A549 (cell line): ENCODE measurements at regions not wholly inside any gene's neighbourhood (a gene's known extent, or its start where the extent isn't known, plus 50 kb on each side); places are given as distances from the start of the nearest gene placed in this dataset.

Experiments used
- CEBPB ChIP-seq, 2 experiments: fragments of >200 bp in 1 of 2; sonication (Bioruptor Twin) in 1 of 2; formaldehyde crosslinking in 1 of 2; IDR thresholded peaks; 2 replicates each; pipeline ENCODE4 v1.6.1; 2012 to 2016
- CHD2 ChIP-seq: fragments of 150-350 bp; IDR thresholded peaks from 2 replicates; pipeline ENCODE4 v1.6.1; 2014; ENCODE audit warnings: low read length; ENCODE audit not compliant: partially characterized antibody
- EHMT2 ChIP-seq: fragments of 200-600 bp; sonication (generic); IDR thresholded peaks from 2 replicates; pipeline ENCODE4 v1.6.1; 2016; ENCODE audit warnings: antibody characterized with exemption, low read depth, mild to moderate bottlenecking, moderate library complexity
- JUNB ChIP-seq: fragments of >200 bp; sonication (Bioruptor Twin); formaldehyde crosslinking; IDR thresholded peaks from 2 replicates; pipeline ENCODE4 v1.6.1; 2016
- POLR2A ChIP-seq: IDR thresholded peaks from 2 replicates; pipeline ENCODE4 v1.6.1; 2012; ENCODE audit warnings: mild to moderate bottlenecking, low read length
- RFX5 ChIP-seq: fragments of 450-650 bp; IDR thresholded peaks from 2 replicates; pipeline ENCODE4 v1.7.1; 2014; ENCODE audit warnings: antibody characterized with exemption, mild to moderate bottlenecking, moderate library complexity
- TF ChIP-seq, protein P1 (sequence below): fragments of >200 bp; sonication (Bioruptor Twin); formaldehyde crosslinking; IDR thresholded peaks from 3 replicates; pipeline ENCODE4 v1.5.1; 2016
- TF ChIP-seq, protein P2 (sequence below): fragments of >200 bp; sonication (Bioruptor Twin); formaldehyde crosslinking; IDR thresholded peaks from 3 replicates; pipeline ENCODE4 v1.6.1; 2016
- TF ChIP-seq, protein P3 (sequence below): fragments of 200-600 bp; sonication (generic); IDR thresholded peaks from 2 replicates; pipeline ENCODE4 v1.6.1; 2016; ENCODE audit warnings: antibody characterized with exemption, mild to moderate bottlenecking, moderate library complexity

DNA sequence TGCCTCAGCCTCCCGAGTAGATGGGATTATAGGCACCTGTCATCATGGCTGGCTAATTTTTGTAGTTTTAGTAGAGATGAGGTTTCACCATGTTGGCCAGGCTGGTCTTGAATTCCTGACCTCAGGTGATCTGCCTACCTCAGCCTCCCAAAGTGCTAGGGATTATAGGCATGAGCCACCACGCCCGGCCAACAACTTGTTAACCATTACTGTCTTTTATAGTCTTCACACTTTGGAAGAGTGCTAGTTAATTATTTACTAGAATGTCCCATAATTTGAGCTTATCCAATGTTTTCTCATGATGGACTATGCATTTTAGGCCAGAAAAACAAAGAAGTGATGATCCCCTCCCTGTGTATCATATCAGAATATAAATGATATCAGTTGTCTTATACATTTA lies 288.6 kb upstream of the CBLB start:
- no peak for TF ChIP-seq POLR2A
- TF ChIP-seq, protein P1, sequence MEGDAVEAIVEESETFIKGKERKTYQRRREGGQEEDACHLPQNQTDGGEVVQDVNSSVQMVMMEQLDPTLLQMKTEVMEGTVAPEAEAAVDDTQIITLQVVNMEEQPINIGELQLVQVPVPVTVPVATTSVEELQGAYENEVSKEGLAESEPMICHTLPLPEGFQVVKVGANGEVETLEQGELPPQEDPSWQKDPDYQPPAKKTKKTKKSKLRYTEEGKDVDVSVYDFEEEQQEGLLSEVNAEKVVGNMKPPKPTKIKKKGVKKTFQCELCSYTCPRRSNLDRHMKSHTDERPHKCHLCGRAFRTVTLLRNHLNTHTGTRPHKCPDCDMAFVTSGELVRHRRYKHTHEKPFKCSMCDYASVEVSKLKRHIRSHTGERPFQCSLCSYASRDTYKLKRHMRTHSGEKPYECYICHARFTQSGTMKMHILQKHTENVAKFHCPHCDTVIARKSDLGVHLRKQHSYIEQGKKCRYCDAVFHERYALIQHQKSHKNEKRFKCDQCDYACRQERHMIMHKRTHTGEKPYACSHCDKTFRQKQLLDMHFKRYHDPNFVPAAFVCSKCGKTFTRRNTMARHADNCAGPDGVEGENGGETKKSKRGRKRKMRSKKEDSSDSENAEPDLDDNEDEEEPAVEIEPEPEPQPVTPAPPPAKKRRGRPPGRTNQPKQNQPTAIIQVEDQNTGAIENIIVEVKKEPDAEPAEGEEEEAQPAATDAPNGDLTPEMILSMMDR = no peak
- TF ChIP-seq, protein P2, sequence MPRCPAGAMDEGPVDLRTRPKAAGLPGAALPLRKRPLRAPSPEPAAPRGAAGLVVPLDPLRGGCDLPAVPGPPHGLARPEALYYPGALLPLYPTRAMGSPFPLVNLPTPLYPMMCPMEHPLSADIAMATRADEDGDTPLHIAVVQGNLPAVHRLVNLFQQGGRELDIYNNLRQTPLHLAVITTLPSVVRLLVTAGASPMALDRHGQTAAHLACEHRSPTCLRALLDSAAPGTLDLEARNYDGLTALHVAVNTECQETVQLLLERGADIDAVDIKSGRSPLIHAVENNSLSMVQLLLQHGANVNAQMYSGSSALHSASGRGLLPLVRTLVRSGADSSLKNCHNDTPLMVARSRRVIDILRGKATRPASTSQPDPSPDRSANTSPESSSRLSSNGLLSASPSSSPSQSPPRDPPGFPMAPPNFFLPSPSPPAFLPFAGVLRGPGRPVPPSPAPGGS = no peak
- no peak for TF ChIP-seq CEBPB (IDR thresholded peaks at IDR 0.05)
- TF ChIP-seq EHMT2 = no peak
- no peak for TF ChIP-seq RFX5
- TF ChIP-seq, protein P3, sequence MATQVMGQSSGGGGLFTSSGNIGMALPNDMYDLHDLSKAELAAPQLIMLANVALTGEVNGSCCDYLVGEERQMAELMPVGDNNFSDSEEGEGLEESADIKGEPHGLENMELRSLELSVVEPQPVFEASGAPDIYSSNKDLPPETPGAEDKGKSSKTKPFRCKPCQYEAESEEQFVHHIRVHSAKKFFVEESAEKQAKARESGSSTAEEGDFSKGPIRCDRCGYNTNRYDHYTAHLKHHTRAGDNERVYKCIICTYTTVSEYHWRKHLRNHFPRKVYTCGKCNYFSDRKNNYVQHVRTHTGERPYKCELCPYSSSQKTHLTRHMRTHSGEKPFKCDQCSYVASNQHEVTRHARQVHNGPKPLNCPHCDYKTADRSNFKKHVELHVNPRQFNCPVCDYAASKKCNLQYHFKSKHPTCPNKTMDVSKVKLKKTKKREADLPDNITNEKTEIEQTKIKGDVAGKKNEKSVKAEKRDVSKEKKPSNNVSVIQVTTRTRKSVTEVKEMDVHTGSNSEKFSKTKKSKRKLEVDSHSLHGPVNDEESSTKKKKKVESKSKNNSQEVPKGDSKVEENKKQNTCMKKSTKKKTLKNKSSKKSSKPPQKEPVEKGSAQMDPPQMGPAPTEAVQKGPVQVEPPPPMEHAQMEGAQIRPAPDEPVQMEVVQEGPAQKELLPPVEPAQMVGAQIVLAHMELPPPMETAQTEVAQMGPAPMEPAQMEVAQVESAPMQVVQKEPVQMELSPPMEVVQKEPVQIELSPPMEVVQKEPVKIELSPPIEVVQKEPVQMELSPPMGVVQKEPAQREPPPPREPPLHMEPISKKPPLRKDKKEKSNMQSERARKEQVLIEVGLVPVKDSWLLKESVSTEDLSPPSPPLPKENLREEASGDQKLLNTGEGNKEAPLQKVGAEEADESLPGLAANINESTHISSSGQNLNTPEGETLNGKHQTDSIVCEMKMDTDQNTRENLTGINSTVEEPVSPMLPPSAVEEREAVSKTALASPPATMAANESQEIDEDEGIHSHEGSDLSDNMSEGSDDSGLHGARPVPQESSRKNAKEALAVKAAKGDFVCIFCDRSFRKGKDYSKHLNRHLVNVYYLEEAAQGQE = no peak
- TF ChIP-seq JUNB = no peak
- no peak for TF ChIP-seq CHD2
